Cardiac fibroblast (primary cell): ENCODE measurements at regions not wholly inside any gene's neighbourhood (a gene's known extent, or its start where the extent isn't known, plus 50 kb on each side); places are given as distances from the start of the nearest gene placed in this dataset.
"Not testable (repeated sequence)": the region's sequence is repeated elsewhere in the genome, so short reads cannot be mapped to it uniquely, and the experiment has no call there.

ENCODE experiments used
- DNase-seq, 2 donors: peaks; one replicate each; pipeline versions ENCODE4 v3.0.0 to v3.0.0-alpha.2; 2010; ENCODE audit warnings: low read depth in 2 of 2
- H3K4me3 ChIP-seq, 2 donors: replicated peaks in 1 of 2; 1 replicate in 1 of 2; 2 replicates in 1 of 2; pipeline ENCODE4 v1.5.1; 2011; ENCODE audit warnings: low read depth in 2 of 2, low read length in 2 of 2, mild to moderate bottlenecking in 2 of 2, moderate library complexity in 1 of 2
- TF ChIP-seq, protein P1 (sequence below): IDR thresholded peaks from one replicate; pipeline ENCODE4 v1.5.1; 2011; ENCODE audit warnings: low read depth, mild to moderate bottlenecking, low read length, inconsistent platforms

DNA sequence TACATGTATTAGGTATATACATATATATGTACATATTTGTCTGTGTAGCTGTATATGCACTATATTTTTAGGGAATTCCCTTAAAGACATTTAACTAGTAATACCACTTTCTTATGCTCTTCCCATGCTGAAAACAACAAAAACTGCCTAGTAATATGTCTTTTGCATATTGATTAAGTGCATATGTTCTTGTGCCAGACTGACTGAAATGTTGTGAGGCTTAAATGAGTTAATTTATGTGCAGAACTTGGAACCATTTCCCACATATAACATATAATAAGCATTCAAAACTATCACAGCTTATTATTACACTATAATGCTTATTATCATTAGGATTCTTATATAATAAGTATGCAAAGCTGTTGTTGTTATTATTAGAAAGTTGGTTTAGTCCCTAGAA lies 318.0 kb upstream of the KCNMB2 start:
- TF ChIP-seq, protein P1, sequence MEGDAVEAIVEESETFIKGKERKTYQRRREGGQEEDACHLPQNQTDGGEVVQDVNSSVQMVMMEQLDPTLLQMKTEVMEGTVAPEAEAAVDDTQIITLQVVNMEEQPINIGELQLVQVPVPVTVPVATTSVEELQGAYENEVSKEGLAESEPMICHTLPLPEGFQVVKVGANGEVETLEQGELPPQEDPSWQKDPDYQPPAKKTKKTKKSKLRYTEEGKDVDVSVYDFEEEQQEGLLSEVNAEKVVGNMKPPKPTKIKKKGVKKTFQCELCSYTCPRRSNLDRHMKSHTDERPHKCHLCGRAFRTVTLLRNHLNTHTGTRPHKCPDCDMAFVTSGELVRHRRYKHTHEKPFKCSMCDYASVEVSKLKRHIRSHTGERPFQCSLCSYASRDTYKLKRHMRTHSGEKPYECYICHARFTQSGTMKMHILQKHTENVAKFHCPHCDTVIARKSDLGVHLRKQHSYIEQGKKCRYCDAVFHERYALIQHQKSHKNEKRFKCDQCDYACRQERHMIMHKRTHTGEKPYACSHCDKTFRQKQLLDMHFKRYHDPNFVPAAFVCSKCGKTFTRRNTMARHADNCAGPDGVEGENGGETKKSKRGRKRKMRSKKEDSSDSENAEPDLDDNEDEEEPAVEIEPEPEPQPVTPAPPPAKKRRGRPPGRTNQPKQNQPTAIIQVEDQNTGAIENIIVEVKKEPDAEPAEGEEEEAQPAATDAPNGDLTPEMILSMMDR, result no peak
- H3K4me3 ChIP-seq, result no peak overlapping the region
- DNase-seq, result no peak

DNA sequence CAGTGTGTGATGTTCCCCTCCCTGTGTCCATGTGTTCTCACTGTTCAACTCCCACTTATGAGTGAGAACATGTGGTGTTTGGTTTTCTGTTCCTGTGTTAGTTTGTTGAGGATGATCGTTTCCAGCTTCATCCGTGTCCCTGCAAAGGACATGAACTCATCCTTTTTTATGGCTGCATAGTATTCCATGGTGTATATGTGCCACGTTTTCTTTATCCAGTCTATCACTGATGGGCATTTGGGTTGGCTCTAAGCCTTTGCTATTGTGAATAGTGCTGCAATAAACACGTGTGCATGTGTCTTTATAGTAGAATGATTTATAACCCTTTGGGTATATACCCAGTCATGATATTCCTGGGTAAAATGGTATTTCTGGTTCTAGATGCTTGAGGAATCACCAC lies 316.6 kb upstream of the KCNMB2 start:
- H3K4me3 ChIP-seq, DNase-seq: not testable (repeated sequence)

DNA sequence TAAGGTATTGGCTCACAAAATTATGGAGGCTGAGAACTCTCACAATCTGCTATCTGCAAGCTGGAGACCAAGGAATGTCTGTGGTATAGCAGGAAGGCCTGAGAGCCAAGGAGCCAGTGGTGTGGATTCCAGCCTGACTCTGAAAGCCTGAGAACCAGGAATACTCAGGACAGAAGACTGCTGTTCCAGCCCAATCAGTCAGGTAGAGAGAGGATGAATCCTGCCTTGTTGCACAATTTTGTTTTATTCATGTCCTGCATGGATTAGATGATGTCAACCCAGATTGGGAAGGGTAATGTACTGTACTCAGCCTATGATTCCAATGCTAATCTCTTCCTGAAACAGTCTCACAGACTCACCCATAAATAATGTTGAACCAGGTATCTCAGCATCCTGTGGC lies 312.4 kb upstream of the KCNMB2 start:
- peak in 1 of 2 donors; percentile 24 for DNase-seq
- TF ChIP-seq, protein P1, result no peak
- no peak overlapping the region for H3K4me3 ChIP-seq

DNA sequence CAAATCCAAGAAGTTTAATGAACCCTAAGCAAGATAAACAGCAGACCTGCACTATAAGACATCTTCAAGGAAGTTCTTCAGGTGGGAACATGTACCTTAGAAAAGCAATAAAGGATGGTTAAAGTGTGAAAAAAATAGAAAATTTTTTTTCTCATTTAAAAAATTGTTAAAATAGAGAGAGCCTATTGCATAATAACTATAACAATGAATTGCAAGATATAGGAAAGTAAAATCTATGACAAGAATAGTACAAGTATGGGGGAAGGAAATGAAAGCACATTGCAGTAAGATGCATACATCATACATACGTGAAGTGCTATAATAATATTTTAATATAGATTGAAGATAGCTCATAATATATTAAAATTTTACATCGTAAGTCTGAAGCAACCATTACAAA lies 310.1 kb upstream of the KCNMB2 start:
- TF ChIP-seq, protein P1, result no peak
- no peak for DNase-seq

DNA sequence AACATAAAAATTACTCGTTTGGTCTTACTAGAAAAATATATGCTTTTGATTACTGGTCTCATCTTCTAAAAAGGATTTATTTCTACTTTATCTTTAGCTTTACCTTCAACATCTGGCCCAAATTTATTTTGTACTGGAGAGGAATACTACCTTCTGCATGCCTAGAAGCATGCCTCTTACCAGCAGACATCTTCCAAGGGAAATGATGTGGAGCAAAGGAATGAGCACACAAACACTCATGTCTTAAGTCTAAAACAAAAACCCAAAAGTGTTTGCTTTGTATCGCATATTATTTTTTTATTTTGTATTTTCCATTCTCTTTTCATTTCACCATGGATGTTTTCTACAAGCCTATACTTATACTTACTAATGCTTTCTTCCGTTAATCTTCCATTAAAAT lies 304.6 kb upstream of the KCNMB2 start:
- DNase-seq, result peak in 1 of 2 donors; percentile 54
- TF ChIP-seq, protein P1, result no peak
- no peak overlapping the region for H3K4me3 ChIP-seq

More for the DNA sequence above, 310.1 kb upstream of the KCNMB2 start:
- H3K4me3 ChIP-seq, result no peak overlapping the region

DNA sequence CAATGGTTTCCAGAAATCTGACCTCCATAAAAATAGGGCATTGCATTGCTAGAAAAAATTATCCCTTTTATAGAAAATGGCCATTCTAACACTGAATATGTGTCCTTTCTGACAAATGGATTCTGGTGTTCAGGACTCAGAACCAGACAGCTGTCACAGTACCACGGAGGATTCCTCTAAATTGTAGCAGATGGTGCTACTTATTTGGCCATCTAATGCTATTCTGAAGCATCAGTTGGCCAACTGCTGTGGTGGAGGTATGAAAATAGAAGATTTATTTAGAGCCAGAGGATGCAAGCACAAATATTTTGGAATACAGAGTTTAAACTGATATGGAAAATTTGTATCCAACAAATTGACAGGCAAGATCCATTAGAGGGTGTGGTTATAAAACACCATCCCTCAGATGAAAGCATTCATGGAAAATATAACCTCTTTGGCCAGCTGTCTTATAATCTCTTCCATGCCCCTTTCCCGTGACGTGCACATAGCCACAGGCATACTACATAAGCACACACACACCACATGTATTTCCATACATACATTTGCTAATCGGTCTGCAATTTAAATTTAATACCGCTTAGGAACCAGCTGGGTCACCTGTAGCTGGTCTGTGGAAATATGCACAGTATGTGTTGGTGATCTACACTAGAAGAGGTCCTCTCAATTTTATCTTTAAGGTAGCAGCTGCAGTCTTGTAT lies 302.7 kb upstream of the KCNMB2 start:
- TF ChIP-seq, protein P1, result no peak
- no peak overlapping the region for H3K4me3 ChIP-seq
- no peak for DNase-seq

DNA sequence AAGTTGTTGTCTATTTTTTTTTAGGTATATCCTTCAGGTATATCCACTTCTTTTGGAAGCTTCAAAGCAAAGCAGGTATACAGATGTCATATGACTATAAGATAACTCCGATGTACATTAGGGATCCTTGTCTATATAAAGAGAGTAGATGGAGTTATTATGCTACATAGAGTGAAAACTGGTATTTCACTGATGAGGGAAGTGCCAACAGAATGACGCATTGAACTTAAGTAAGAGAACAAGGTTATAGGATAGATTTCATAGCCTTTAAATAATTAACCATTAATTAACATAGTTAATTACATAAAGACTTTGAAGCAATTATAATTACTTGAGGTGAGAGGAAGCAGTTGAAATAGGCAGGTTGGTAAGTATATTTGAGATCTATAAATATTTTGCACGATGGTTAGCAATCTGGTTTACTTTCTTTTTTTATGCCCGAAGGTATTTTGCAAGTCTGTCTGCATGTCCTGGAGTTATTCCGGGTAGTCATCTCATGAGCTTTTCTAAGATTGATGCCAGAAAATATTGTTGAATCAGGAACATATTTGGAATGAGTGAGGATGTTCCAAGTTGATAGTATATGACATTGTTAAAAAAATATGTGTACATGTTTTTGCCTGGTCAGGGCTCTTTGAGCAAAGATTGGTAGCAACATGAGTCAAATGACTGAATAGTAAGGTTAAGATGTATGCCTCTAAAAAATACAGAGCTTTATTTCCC lies 299.5 kb upstream of the KCNMB2 start:
- TF ChIP-seq, protein P1, result no peak
- no peak overlapping the region for H3K4me3 ChIP-seq
- DNase-seq, result peak; percentile 78 to 86
